Mucosa of descending colon (tissue), 3 donors: ENCODE measurements at regions not wholly inside any gene's neighbourhood (a gene's known extent, or its start where the extent isn't known, plus 50 kb on each side); places are given as distances from the start of the nearest gene placed in this dataset.

ENCODE experiments used
- ATAC-seq: fragments of 200-7000 bp; cut with Tn5 transposase; one replicate; pipeline ENCODE4 v1.9.1; 2020; ENCODE audit warnings: mild to moderate bottlenecking, moderate library complexity
- DNase-seq, 3 donors: peaks; one replicate each; pipeline ENCODE4 v3.0.0-alpha.2; 2020
- H3K36me3 ChIP-seq: fragments of 200-600 bp; one replicate; pipeline ENCODE4 v1.8.0; 2021; ENCODE audit warnings: low read depth, mild to moderate bottlenecking
- H3K4me1 ChIP-seq: fragments of 200-600 bp; one replicate; pipeline ENCODE4 v1.8.0; 2021; ENCODE audit warnings: low read depth, mild to moderate bottlenecking
- H3K4me3 ChIP-seq: fragments of 200-600 bp; one replicate; pipeline ENCODE4 v1.8.0; 2021; ENCODE audit warnings: mild to moderate bottlenecking
- H3K9me3 ChIP-seq: fragments of 200-600 bp; one replicate; pipeline ENCODE4 v1.8.0; 2021; ENCODE audit warnings: mild to moderate bottlenecking
- intact Hi-C, 2 donors: fragments of 100-400 bp; cut with DNase I in 1 of 2; cut with micrococcal nuclease in 1 of 2; formaldehyde crosslinking; loops; one replicate each; pipeline versions ENCODE4 v1.11.0 to v1.11.1; 2022; cut with DNase I, micrococcal nuclease
- TF ChIP-seq, protein P1 (sequence below): fragments of 200-600 bp; IDR thresholded peaks from one replicate; pipeline ENCODE4 v1.8.0; 2022; ENCODE audit warnings: antibody characterized with exemption, mild to moderate bottlenecking
- donor health status: DM: no; HTN: no; CAD: no; lungs with moderate emphysema.
- donor health status: DM: no; HTN: no; CAD: no.
- donor health status: DM: no; HTN: yes; CAD: no.

DNA sequence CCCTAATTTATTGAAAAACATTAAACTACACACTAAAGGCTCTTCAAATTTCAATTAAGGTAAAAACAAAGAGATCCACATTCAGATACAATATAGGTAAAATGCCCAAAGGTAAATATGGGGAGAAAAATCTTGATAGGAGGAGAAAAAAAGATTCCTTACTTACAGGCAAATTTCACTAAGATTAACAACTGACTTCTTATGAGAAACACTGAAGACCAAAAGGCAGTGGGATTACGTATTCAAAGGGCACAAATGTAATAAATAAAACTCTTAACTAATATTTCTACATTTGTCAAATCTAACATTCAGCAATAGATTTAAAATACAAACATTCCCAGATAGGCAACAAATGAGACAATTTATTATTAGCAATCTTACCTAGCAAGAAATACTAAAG, 829.3 kb downstream of the SH3BGRL start:
- Histone ChIP-seq H3K9me3 (no peaks in the 10 kb centered on the region), H3K4me3 (no peak overlapping the region), H3K36me3 (no peaks in the 10 kb centered on the region), H3K4me1 (no peaks in the 10 kb centered on the region)
- TF ChIP-seq, protein P1, sequence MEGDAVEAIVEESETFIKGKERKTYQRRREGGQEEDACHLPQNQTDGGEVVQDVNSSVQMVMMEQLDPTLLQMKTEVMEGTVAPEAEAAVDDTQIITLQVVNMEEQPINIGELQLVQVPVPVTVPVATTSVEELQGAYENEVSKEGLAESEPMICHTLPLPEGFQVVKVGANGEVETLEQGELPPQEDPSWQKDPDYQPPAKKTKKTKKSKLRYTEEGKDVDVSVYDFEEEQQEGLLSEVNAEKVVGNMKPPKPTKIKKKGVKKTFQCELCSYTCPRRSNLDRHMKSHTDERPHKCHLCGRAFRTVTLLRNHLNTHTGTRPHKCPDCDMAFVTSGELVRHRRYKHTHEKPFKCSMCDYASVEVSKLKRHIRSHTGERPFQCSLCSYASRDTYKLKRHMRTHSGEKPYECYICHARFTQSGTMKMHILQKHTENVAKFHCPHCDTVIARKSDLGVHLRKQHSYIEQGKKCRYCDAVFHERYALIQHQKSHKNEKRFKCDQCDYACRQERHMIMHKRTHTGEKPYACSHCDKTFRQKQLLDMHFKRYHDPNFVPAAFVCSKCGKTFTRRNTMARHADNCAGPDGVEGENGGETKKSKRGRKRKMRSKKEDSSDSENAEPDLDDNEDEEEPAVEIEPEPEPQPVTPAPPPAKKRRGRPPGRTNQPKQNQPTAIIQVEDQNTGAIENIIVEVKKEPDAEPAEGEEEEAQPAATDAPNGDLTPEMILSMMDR = no peak
- ATAC-seq (no peak), DNase-seq (no peak)
- intact Hi-C loops = no loop called here

DNA sequence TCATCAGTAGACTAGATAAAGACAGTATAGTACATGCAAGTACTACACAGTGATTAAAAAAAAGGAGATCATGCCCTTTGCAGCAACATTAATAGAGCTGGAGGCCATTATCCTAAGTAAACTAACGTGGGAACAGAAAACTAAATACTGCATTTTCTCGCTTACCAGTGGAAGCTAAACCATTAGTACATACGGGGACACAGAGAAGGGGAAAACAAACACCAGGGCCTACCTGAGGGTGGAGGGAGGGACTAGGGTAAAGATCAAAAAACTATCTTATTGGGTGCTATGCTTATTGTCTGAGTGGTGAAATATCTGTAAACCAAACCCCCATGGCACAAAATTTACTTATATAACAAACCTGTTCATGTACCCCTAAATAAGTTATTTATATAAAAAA, 836.9 kb downstream of the SH3BGRL start:
- intact Hi-C loops = no loop called here
- Histone ChIP-seq H3K4me3 (no peak overlapping the region), H3K36me3 (no peaks in the 10 kb centered on the region), H3K4me1 (no peaks in the 10 kb centered on the region), H3K9me3 (no peaks in the 10 kb centered on the region)
- no peak for ATAC-seq
- no peak for DNase-seq
- TF ChIP-seq, protein P1 = no peak

DNA sequence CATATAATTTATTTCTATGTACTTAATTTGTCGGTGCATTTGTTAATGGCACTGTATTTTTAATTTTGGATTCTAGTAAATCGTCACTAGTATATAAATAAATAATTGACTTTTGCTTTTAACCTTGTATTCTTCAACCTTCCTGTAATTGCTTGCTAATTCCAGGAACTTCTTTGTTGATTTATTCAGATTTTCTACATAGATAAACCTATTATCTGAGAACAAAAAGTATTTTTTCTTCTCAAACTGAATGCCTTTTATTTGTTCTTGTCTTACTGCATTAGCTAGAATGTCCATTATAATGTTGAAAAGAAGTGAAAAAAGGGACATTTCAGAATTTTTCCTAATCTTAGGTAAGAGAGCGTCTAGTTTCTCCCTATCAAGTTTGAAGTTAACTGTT, 839.1 kb downstream of the SH3BGRL start:
- intact Hi-C loops = no loop called here
- Histone ChIP-seq H3K36me3 (no peaks in the 10 kb centered on the region), H3K4me3 (no peak overlapping the region), H3K4me1 (no peaks in the 10 kb centered on the region), H3K9me3 (no peaks in the 10 kb centered on the region)
- DNase-seq = no peak
- ATAC-seq = no peak
- TF ChIP-seq, protein P1 = no peak

DNA sequence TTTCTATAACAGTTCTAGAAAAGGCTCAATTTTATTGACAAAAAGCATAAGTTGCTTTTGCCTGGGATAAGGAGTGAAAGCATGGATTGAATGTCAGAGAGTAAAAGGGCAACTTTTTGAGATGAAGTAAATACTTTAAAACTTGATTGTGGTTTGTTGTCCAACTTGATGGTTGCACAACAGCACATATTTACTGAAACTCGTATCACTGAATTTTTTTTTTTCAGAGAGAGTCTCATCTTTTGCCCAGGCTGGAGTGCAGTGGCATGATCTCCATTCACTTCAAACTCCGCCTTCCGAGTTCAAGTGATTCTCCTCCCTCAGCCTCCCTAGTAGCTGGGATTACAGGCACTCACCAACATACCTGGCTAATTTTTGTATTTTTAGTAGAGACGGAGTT, 856.8 kb downstream of the SH3BGRL start:
- no peaks in the 10 kb centered on the region for H3K36me3 ChIP-seq
- H3K9me3 ChIP-seq = no peaks in the 10 kb centered on the region
- no peak overlapping the region for H3K4me3 ChIP-seq
- no peaks in the 10 kb centered on the region for H3K4me1 ChIP-seq
- ATAC-seq = no peak
- intact Hi-C loops = no loop called here
- TF ChIP-seq, protein P1 = no peak
- DNase-seq = no peak

DNA sequence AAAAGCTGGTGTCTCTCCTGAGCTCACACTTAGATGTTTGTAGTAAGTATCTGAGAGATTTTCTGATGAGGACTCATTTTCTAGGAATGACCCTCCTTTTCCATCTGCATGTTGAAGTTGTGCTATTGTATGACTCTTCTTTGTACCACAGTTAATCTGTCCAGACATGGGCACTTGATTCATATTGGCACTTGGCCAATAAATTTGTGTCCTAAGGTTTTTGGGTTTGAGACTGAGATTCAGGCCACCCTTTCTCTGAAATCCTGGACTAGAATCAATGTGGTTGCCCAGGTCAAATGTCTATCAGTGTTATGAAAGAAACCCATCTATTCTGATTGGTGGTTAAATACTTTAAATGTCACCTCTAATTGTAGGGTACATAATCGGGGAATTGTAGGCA, 869.0 kb downstream of the SH3BGRL start:
- Histone ChIP-seq H3K36me3 (no peaks in the 10 kb centered on the region), H3K9me3 (no peaks in the 10 kb centered on the region), H3K4me3 (no peak overlapping the region), H3K4me1 (no peaks in the 10 kb centered on the region)
- TF ChIP-seq, protein P1 = no peak
- ATAC-seq = no peak
- no peak for DNase-seq
- intact Hi-C loops = no loop called here

DNA sequence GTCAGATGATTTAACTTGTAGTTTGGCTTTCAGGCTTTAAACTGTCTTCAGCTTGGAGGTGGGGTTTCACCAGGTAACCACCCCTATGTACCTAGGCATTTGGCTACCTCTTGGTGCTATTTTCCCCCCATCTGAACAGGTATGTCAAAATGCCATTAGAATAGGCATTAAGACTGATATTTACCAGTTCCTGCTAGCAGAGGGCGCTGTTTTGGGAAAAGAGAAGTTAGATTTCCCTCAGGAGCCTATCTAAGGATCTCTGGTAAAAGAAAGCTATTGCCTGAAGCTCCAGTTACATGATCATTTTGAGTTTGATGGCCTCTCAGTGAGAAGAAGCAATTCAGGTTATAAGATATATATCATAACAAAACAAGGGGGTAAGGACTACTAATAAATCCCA, 879.1 kb downstream of the SH3BGRL start:
- TF ChIP-seq, protein P1 = no peak

More for the DNA sequence above, 879.1 kb downstream of the SH3BGRL start:
- Histone ChIP-seq H3K36me3 (no peaks in the 10 kb centered on the region), H3K4me1 (no peaks in the 10 kb centered on the region), H3K9me3 (peaks cover 3% of the 10 kb centered on the region), H3K4me3 (no peak overlapping the region)
- intact Hi-C loops = no loop called here
- no peak for DNase-seq
- ATAC-seq = no peak
